HG03108 (cell line): ENCODE measurements at regions not wholly inside any gene's neighbourhood (a gene's known extent, or its start where the extent isn't known, plus 50 kb on each side); places are given as distances from the start of the nearest gene placed in this dataset.
"Not testable (repeated sequence)": the region's sequence is repeated elsewhere in the genome, so short reads cannot be mapped to it uniquely, and the experiment has no call there.

ENCODE experiments used
- ATAC-seq: cut with Tn5 transposase; IDR thresholded peaks from one replicate; pipeline ENCODE4 v1.9.1; 2021; ENCODE audit warnings: moderate library complexity; ENCODE audit not compliant: unreplicated experiment

- ATAC-seq, result no peak
Observed at GRCh38 chr3:27560484-27561056, 76.4 kb upstream of the SLC4A7 start.

- no peak for ATAC-seq
Observed at GRCh38 chr3:27559835-27560234, 75.7 kb upstream of the SLC4A7 start.

- ATAC-seq, result no peak
Observed at GRCh38 chr3:27559381-27559780, 75.2 kb upstream of the SLC4A7 start.

- no peak for ATAC-seq
Observed at GRCh38 chr3:27557411-27557810, 73.2 kb upstream of the SLC4A7 start.

- ATAC-seq, result no peak
Observed at GRCh38 chr3:27556887-27557286, 72.7 kb upstream of the SLC4A7 start.

GRCh38 chr3:27554706-27555105 lies 70.5 kb upstream of the SLC4A7 start:
- no peak for ATAC-seq

- ATAC-seq, result no peak
Observed at GRCh38 chr3:27553886-27554540, 69.8 kb upstream of the SLC4A7 start.

- not testable (repeated sequence) for ATAC-seq
Observed at GRCh38 chr3:27552708-27553107, 68.5 kb upstream of the SLC4A7 start.

GRCh38 chr3:27551413-27551812 lies 67.2 kb upstream of the SLC4A7 start:
- ATAC-seq, result not testable (repeated sequence)

GRCh38 chr3:27545061-27545460 lies 60.9 kb upstream of the SLC4A7 start:
- ATAC-seq, result no peak

GRCh38 chr3:27544372-27544865 lies 60.2 kb upstream of the SLC4A7 start:
- ATAC-seq, result no peak

- ATAC-seq, result no peak
Observed at GRCh38 chr3:27542476-27542875, 58.3 kb upstream of the SLC4A7 start.

GRCh38 chr3:27540231-27540630 lies 56.0 kb upstream of the SLC4A7 start:
- ATAC-seq, result no peak

GRCh38 chr3:27536491-27536890 lies 52.3 kb upstream of the SLC4A7 start:
- ATAC-seq, result no peak

- ATAC-seq, result no peak
Observed at GRCh38 chr3:27535809-27536392, 51.7 kb upstream of the SLC4A7 start.

- ATAC-seq, result peak; percentile 71
Observed at GRCh38 chr3:27533718-27534573, 49.8 kb upstream of the SLC4A7 start.
